Neural cell (in vitro differentiated cells): ENCODE measurements at regions not wholly inside any gene's neighbourhood (a gene's known extent, or its start where the extent isn't known, plus 50 kb on each side); places are given as distances from the start of the nearest gene placed in this dataset.

Experiments
- CTCF ChIP-seq: fragments of 450-650 bp; IDR thresholded peaks from 2 replicates; pipeline ENCODE4 v1.5.1; 2014; ENCODE audit warnings: antibody characterized with exemption, mild to moderate bottlenecking, moderate library complexity; ENCODE audit not compliant: poor library complexity, severe bottlenecking
- TAF1 ChIP-seq: IDR thresholded peaks from 2 replicates; pipeline ENCODE4 v1.6.1; 2012; ENCODE audit warnings: low read depth

GRCh38 chr1:96581772-96582171 is 139.8 kb upstream of the PTBP2 start:
- TF ChIP-seq CTCF (no peak), TAF1 (no peak)
